Stomach (tissue), 4 donors: ENCODE measurements at regions not wholly inside any gene's neighbourhood (a gene's known extent, or its start where the extent isn't known, plus 50 kb on each side); places are given as distances from the start of the nearest gene placed in this dataset.

Experiments
- CTCF ChIP-seq, 7 experiments: fragments of 450-650 bp in 4 of 7; fragments of 200-600 bp in 3 of 7; sonication (generic) in 3 of 7; IDR thresholded peaks; one replicate each; pipeline ENCODE4 v1.5.1; 2016 to 2019; ENCODE audit warnings: antibody characterized with exemption in 7 of 7, control low read depth in 2 of 7, mild to moderate bottlenecking in 1 of 7
- EP300 ChIP-seq: sonication (generic); formaldehyde crosslinking; IDR thresholded peaks from one replicate; pipeline ENCODE4 v1.6.1; 2017; ENCODE audit warnings: antibody characterized with exemption
- POLR2A ChIP-seq, 4 donors: fragments of 450-650 bp; IDR thresholded peaks; one replicate each; pipeline ENCODE4 v1.6.1; 2016; ENCODE audit warnings: antibody characterized with exemption in 4 of 4, control low read depth in 2 of 4, mild to moderate bottlenecking in 1 of 4, moderate library complexity in 1 of 4
- POLR2AphosphoS5 ChIP-seq, 3 donors: sonication (generic); formaldehyde crosslinking; IDR thresholded peaks; one replicate each; pipeline ENCODE4 v1.6.1; 2016; ENCODE audit warnings: antibody characterized with exemption in 3 of 3

GRCh38 chr17:62870030-62870541 lies 62.0 kb upstream of the MARCHF10 start:
- TF ChIP-seq CTCF (IDR thresholded peaks at IDR 0.05) (no peak), POLR2A (IDR thresholded peaks at IDR 0.05) (no peak), POLR2AphosphoS5 (IDR thresholded peaks at IDR 0.05) (no peak), EP300 (no peak)
